ENCODE measurements at regions not wholly inside any gene's neighbourhood (a gene's known extent, or its start where the extent isn't known, plus 50 kb on each side); places are given as distances from the start of the nearest gene placed in this dataset.

- DNase-seq (ENCODE audit: low spot score), result no peak
Measured at GRCh38 chr6:113539623-113540022, 317.5 kb upstream of the MARCKS start.

GRCh38 chr6:113540466-113540865 lies 316.7 kb upstream of the MARCKS start:
- DNase-seq (ENCODE audit: low spot score), result no peak

- no peak for DNase-seq (ENCODE audit: low spot score)
Measured at GRCh38 chr6:113551168-113551567, 306.0 kb upstream of the MARCKS start.

- DNase-seq (ENCODE audit: low spot score), result no peak
Measured at GRCh38 chr6:113556775-113557174, 300.4 kb upstream of the MARCKS start.

- no peak for DNase-seq (ENCODE audit: low spot score)
Measured at GRCh38 chr6:113558431-113558830, 298.7 kb upstream of the MARCKS start.

- no peak for DNase-seq (ENCODE audit: low spot score)
Measured at GRCh38 chr6:113558966-113559365, 298.2 kb upstream of the MARCKS start.

GRCh38 chr6:113560376-113560775 lies 296.8 kb upstream of the MARCKS start:
- no peak for DNase-seq (ENCODE audit: low spot score)

GRCh38 chr6:113560908-113561307 lies 296.2 kb upstream of the MARCKS start:
- no peak for DNase-seq (ENCODE audit: low spot score)

GRCh38 chr6:113562248-113562647 lies 294.9 kb upstream of the MARCKS start:
- DNase-seq (ENCODE audit: low spot score), result no peak

GRCh38 chr6:113564371-113565171 lies 292.6 kb upstream of the MARCKS start:
- DNase-seq (ENCODE audit: low spot score), result peak; percentile 90

GRCh38 chr6:113565306-113565705 lies 291.8 kb upstream of the MARCKS start:
- no peak for DNase-seq (ENCODE audit: low spot score)

- DNase-seq (ENCODE audit: low spot score), result no peak
Measured at GRCh38 chr6:113570161-113570560, 287.0 kb upstream of the MARCKS start.

- no peak for DNase-seq (ENCODE audit: low spot score)
Measured at GRCh38 chr6:113570641-113571040, 286.5 kb upstream of the MARCKS start.

GRCh38 chr6:113574147-113574546 lies 283.0 kb upstream of the MARCKS start:
- DNase-seq (ENCODE audit: low spot score), result no peak

- DNase-seq (ENCODE audit: low spot score), result no peak
Measured at GRCh38 chr6:113576310-113576709, 280.8 kb upstream of the MARCKS start.

GRCh38 chr6:113578691-113579090 lies 278.5 kb upstream of the MARCKS start:
- no peak for DNase-seq (ENCODE audit: low spot score)

GRCh38 chr6:113584767-113585166 lies 272.4 kb upstream of the MARCKS start:
- no peak for DNase-seq (ENCODE audit: low spot score)

GRCh38 chr6:113585246-113585645 lies 271.9 kb upstream of the MARCKS start:
- no peak for DNase-seq (ENCODE audit: low spot score)

- no peak for DNase-seq (ENCODE audit: low spot score)
Measured at GRCh38 chr6:113586413-113587077, 270.6 kb upstream of the MARCKS start.

- DNase-seq (ENCODE audit: low spot score), result no peak
Measured at GRCh38 chr6:113587078-113587699, 270.0 kb upstream of the MARCKS start.

- no peak for DNase-seq (ENCODE audit: low spot score)
Measured at GRCh38 chr6:113588646-113589045, 268.5 kb upstream of the MARCKS start.
